ENCODE measurements at regions not wholly inside any gene's neighbourhood (a gene's known extent, or its start where the extent isn't known, plus 50 kb on each side); places are given as distances from the start of the nearest gene placed in this dataset.

DNA sequence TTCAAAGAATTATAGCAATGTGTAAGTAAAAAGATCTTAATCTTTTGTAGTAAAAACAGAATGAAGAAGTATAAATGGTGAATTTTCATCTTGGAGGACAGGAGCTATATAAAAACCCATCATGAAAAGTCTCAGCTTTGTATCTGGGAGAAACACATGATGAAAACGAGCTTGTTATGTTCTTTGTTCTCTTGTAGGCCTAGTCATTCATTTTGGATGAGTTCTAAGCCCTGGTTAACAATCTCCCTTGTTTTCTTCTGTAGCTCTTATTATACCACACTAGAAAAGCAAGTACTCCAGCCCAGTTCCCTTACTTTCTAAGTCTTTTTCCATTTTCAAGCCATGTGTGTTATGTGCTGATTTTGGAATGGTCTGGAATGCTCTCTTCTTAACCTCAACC lies 463.5 kb upstream of the RGS6 start:
- Histone ChIP-seq H3K36me3 (no peaks in the 10 kb centered on the region), H3K9me3 (no peaks in the 10 kb centered on the region), H3K27ac (no peak overlapping the region), H3K27me3 (no peaks in the 10 kb centered on the region), H3K4me3 (no peak overlapping the region), H3K4me1 (no peaks in the 10 kb centered on the region)
- 91% methylated on average over 1 of the region's 1 CpG for WGBS (ENCODE audit: insufficient coverage, low coverage, low lambda C conversion rate, missing lambda C conversion rate)
- TF ChIP-seq, protein P1, sequence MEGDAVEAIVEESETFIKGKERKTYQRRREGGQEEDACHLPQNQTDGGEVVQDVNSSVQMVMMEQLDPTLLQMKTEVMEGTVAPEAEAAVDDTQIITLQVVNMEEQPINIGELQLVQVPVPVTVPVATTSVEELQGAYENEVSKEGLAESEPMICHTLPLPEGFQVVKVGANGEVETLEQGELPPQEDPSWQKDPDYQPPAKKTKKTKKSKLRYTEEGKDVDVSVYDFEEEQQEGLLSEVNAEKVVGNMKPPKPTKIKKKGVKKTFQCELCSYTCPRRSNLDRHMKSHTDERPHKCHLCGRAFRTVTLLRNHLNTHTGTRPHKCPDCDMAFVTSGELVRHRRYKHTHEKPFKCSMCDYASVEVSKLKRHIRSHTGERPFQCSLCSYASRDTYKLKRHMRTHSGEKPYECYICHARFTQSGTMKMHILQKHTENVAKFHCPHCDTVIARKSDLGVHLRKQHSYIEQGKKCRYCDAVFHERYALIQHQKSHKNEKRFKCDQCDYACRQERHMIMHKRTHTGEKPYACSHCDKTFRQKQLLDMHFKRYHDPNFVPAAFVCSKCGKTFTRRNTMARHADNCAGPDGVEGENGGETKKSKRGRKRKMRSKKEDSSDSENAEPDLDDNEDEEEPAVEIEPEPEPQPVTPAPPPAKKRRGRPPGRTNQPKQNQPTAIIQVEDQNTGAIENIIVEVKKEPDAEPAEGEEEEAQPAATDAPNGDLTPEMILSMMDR (IDR thresholded peaks at IDR 0.05) = no peak
- TF ChIP-seq POLR2A (IDR thresholded peaks at IDR 0.05) = no peak
- no peak for ATAC-seq
- intact Hi-C loops (cut with DNase I) = no loop called here
- DNase-seq = no peak

DNA sequence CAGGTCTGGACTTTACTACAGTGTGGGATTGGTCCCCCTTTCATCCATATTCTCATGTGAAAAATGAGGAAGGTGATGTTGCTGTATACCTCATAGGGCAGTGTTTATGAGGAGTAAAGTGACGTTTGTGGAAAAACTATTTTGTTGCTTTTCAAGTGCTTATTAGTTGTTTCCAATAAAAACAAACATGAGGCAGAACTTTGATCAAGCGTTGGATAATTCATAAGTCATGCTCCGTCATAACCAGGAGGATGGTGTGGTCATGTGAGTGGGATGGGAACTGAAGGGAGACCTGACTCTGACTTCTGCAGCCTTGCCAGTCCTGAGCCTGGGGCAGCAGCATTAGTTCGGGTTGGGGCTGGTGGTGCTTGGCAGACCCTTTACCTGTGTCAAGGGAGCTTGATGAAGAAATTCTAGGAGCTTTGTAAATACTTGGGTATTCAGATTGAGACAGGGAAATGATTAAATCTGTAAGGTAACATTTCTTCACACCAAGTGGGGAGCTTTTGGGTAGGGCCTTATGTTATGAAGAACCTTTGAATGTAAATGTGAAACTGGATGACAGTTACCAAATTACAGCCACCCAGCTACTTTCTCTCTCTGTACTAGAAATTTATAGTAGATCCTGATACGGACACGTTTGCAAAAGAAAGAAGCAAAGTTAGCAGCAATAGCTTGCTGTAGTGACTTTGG lies 462.4 kb upstream of the RGS6 start:
- 87% methylated on average over 4 of the region's 6 CpGs for WGBS (ENCODE audit: insufficient coverage, low coverage, low lambda C conversion rate, missing lambda C conversion rate)
- Histone ChIP-seq H3K27ac (no peak overlapping the region), H3K36me3 (no peaks in the 10 kb centered on the region), H3K4me1 (no peaks in the 10 kb centered on the region), H3K4me3 (no peak overlapping the region), H3K9me3 (no peaks in the 10 kb centered on the region), H3K27me3 (no peaks in the 10 kb centered on the region)
- intact Hi-C loops (cut with DNase I) = no loop called here
- no peak for ATAC-seq
- no peak for DNase-seq
- TF ChIP-seq POLR2A (IDR thresholded peaks at IDR 0.05) = no peak
- TF ChIP-seq, protein P1 (IDR thresholded peaks at IDR 0.05) = no peak

DNA sequence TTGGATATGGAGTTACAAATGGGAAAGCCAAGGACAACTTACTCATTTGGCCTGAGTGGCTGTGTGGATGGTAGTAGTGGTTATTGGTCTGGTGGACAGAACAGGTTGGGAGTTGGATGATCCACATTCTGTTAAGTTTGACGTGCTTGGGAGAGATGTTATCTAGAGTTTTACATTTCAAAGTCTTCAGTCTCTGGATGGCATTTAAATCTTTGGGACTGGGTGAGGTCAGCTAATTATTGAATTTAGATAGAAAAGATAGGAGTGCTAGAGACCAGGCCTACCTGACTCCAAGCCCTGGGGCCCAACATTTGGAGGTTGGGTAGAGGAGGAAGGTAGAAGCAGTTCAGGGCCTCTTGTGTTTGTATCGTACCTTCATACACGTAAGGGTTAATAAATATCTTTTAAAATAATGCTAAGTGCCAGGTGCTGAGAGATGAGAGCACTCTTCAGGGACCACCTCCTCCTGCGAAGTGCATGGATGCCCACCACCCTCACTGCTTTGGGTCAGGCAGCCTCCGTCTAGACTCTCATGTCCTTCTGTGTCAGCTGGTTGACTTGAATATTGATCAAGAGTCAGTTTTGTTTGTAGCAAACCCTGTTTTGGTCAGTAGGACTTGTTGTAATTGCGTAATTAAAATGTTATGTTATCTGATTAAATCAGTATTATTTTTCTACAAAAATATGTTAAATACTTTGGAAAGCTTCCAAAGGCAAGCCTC lies 460.4 kb upstream of the RGS6 start:
- ATAC-seq (no peak), DNase-seq (no peak)
- no peak for TF ChIP-seq POLR2A (IDR thresholded peaks at IDR 0.05)
- TF ChIP-seq, protein P1 (IDR thresholded peaks at IDR 0.05) = no peak
- intact Hi-C loops (cut with DNase I) = no loop called here
- no peak overlapping the region for H3K4me3 ChIP-seq
- no peaks in the 10 kb centered on the region for H3K27me3 ChIP-seq
- H3K36me3 ChIP-seq = no peaks in the 10 kb centered on the region
- H3K4me1 ChIP-seq = no peaks in the 10 kb centered on the region
- no peaks in the 10 kb centered on the region for H3K9me3 ChIP-seq
- H3K27ac ChIP-seq = no peak overlapping the region
- WGBS (ENCODE audit: insufficient coverage, low coverage, low lambda C conversion rate, missing lambda C conversion rate) = 82% methylated on average over 5 of the region's 6 CpGs

DNA sequence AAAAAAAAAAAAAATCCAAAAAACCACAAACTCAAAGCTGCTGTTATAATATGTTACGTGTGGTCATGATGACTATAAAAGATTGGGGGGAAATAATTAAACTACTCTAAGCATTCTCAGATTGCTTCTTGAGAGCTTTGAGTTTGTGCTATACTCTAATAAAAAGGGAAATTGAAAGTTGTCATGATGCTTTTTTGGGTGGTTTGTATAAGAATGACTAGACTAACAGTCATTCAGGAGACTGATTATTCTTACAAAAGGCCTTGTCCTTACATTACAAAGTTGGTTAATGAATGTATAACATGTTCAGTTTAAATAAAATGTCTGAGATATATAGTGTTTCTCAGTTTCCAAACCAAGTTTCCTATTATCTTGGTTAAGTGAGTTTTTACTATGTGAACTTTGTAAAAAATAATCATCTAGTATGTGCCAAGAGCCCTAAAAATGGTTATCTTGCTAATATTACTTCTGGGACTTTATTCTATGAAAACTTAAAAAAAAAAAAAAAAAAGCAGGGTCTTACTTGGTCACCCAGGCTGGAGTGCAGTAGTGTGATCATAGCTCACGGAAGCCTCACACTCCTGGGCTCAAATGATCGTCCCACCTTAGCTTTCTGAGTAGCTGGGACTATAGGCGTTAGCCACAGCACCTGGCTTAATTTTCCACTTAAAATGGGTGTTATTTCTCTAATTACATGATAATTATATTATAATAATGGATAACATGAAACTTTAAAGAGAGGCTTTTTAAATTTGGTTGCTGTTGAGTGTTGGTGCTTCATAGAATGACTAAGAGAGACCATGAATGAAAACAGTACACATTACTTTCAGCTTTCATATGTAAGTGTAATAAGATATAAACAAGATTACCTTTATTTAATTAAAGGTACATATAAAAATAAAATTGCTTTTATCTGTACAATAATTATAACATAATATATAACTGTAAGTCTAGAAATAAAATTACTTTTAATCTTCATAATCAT lies 459.6 kb upstream of the RGS6 start:
- Histone ChIP-seq H3K4me1 (no peaks in the 10 kb centered on the region), H3K27ac (no peak overlapping the region), H3K27me3 (no peaks in the 10 kb centered on the region), H3K9me3 (no peaks in the 10 kb centered on the region), H3K36me3 (no peaks in the 10 kb centered on the region), H3K4me3 (no peak overlapping the region)
- no peak for DNase-seq
- no peak for TF ChIP-seq POLR2A (IDR thresholded peaks at IDR 0.05)
- TF ChIP-seq, protein P1 (IDR thresholded peaks at IDR 0.05) = no peak
- WGBS (ENCODE audit: insufficient coverage, low coverage, low lambda C conversion rate, missing lambda C conversion rate) = 92% methylated on average over 4 of the region's 4 CpGs
- intact Hi-C loops (cut with DNase I) = no loop called here
- ATAC-seq = no peak

All from right lobe of liver (tissue), 6 donors.